ENCODE measurements at regions not wholly inside any gene's neighbourhood (a gene's known extent, or its start where the extent isn't known, plus 50 kb on each side); places are given as distances from the start of the nearest gene placed in this dataset.

- no peak for TF ChIP-seq CTCF (optimal IDR thresholded peaks at IDR 0.05 in 1 of 3, IDR thresholded peaks at IDR 0.05 in 1 of 3, conservative IDR thresholded peaks at IDR 0.05 in 1 of 3; ENCODE audit: extremely low read depth in 1 of 3, insufficient read depth in 2 of 3, low read length in 3 of 3)
- no peak for TF ChIP-seq EZH2 (IDR thresholded peaks at IDR 0.05; ENCODE audit: low read length)
Measured at GRCh38 chr18:63071701-63072141, 247.8 kb downstream of the BCL2 start.

Measured in keratinocyte (primary cell).